Upper lobe of right lung (tissue), 1 donor: ENCODE measurements at regions not wholly inside any gene's neighbourhood (a gene's known extent, or its start where the extent isn't known, plus 50 kb on each side); places are given as distances from the start of the nearest gene placed in this dataset.

Experiments
- ATAC-seq: fragments of 200-7000 bp; cut with Tn5 transposase; one replicate; pipeline ENCODE4 v1.9.1; 2020; ENCODE audit warnings: mild to moderate bottlenecking, moderate library complexity
- DNase-seq: peaks from one replicate; pipeline ENCODE4 v3.0.0-alpha.2; 2020
- H3K27ac ChIP-seq: fragments of 200-600 bp; one replicate; pipeline ENCODE4 v1.8.0; 2022
- H3K27me3 ChIP-seq: fragments of 200-600 bp; one replicate; pipeline ENCODE4 v1.8.0; 2022; ENCODE audit warnings: mild to moderate bottlenecking
- H3K36me3 ChIP-seq: fragments of 200-600 bp; one replicate; pipeline ENCODE4 v1.8.0; 2022
- H3K4me1 ChIP-seq: fragments of 200-600 bp; one replicate; pipeline ENCODE4 v1.8.0; 2022
- H3K4me3 ChIP-seq: fragments of 200-600 bp; one replicate; pipeline ENCODE4 v1.8.0; 2022; ENCODE audit warnings: mild to moderate bottlenecking
- H3K9me3 ChIP-seq: fragments of 200-600 bp; one replicate; pipeline ENCODE4 v1.8.0; 2022
- intact Hi-C: fragments of 100-400 bp; cut with DNase I; formaldehyde crosslinking; loops from one replicate; pipeline ENCODE4 v1.11.0; 2022
- TF ChIP-seq, protein P1 (sequence below): fragments of 200-600 bp; IDR thresholded peaks from one replicate; pipeline ENCODE4 v1.8.0; 2022; ENCODE audit warnings: antibody characterized with exemption
- donor health status: DM: no; HTN: yes; CAD: no; lungs with severe emphysema.

DNA sequence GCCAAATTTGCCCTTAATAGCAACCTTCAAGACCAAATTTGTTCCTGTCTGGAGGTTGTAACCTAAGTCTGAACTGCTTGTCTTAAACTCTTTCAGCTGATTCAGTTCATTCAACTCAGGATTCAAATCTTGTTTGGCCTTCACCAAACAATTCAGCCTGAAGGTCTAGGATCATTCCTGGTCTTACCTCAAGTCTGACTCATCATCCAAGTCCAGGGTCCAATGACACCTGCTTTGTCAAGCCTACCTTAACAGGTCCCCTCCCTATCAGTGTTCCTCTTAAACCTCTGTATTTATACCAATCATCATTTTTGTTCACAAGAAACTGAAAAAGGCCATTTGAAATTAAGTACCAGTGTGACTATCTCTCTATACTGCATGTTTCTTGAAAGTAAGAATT lies 237.8 kb downstream of the PPP1R2C start:
- intact Hi-C loops, result no loop called here
- Histone ChIP-seq H3K4me1 (no peaks in the 10 kb centered on the region), H3K27me3 (no peaks in the 10 kb centered on the region), H3K27ac (no peak overlapping the region), H3K9me3 (no peaks in the 10 kb centered on the region), H3K4me3 (no peak overlapping the region), H3K36me3 (no peaks in the 10 kb centered on the region)
- TF ChIP-seq, protein P1, sequence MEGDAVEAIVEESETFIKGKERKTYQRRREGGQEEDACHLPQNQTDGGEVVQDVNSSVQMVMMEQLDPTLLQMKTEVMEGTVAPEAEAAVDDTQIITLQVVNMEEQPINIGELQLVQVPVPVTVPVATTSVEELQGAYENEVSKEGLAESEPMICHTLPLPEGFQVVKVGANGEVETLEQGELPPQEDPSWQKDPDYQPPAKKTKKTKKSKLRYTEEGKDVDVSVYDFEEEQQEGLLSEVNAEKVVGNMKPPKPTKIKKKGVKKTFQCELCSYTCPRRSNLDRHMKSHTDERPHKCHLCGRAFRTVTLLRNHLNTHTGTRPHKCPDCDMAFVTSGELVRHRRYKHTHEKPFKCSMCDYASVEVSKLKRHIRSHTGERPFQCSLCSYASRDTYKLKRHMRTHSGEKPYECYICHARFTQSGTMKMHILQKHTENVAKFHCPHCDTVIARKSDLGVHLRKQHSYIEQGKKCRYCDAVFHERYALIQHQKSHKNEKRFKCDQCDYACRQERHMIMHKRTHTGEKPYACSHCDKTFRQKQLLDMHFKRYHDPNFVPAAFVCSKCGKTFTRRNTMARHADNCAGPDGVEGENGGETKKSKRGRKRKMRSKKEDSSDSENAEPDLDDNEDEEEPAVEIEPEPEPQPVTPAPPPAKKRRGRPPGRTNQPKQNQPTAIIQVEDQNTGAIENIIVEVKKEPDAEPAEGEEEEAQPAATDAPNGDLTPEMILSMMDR, result no peak
- no peak for DNase-seq
- no peak for ATAC-seq

DNA sequence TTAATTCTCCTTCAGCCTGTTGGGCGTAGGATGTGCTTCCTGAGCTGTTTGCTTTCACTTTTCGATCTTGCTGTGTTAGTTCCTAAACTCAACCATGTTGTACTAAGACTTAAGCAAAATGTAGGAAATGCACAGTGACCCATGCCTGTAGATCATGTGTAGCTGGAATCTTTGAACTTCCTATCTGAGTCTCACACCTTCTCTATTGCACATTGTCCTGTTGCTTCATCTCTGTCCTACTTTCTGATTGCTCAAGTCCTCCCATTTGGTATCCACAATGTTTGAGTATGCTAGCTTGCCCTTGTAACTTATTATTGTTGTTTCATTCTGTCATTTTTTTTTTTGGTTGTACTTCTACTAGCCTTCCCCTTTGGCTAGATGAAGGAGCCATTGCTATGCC lies 239.6 kb downstream of the PPP1R2C start:
- DNase-seq (no peak), ATAC-seq (no peak)
- no peaks in the 10 kb centered on the region for H3K36me3 ChIP-seq
- intact Hi-C loops, result no loop called here
- H3K4me3 ChIP-seq, result no peak overlapping the region
- H3K27me3 ChIP-seq, result no peaks in the 10 kb centered on the region
- H3K9me3 ChIP-seq, result no peaks in the 10 kb centered on the region
- no peak overlapping the region for H3K27ac ChIP-seq
- TF ChIP-seq, protein P1, result no peak
- no peaks in the 10 kb centered on the region for H3K4me1 ChIP-seq

DNA sequence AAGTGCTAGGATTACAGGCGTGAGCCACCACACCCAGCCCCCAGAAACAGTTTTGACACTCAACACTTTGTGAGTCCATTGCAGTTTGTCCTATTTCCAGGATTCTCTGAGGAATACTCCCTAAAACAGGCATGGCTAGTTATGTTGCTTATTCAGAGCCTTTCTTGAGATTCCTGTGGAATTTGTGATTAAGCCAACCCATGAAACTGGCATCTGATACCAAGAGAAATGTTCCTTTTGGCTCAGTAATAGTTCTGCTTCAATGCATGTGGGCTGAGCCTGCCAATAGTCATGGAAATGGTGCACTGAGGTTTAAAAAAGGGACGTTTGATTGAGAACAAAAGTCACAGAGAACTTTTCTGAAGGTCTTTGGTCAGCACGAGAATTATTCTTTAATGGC lies 241.7 kb downstream of the PPP1R2C start:
- DNase-seq, result no peak
- intact Hi-C loops, result no loop called here
- TF ChIP-seq, protein P1, result no peak
- Histone ChIP-seq H3K9me3 (no peaks in the 10 kb centered on the region), H3K27ac (no peak overlapping the region), H3K27me3 (no peaks in the 10 kb centered on the region), H3K4me3 (no peak overlapping the region), H3K36me3 (no peaks in the 10 kb centered on the region), H3K4me1 (no peaks in the 10 kb centered on the region)
- no peak for ATAC-seq

DNA sequence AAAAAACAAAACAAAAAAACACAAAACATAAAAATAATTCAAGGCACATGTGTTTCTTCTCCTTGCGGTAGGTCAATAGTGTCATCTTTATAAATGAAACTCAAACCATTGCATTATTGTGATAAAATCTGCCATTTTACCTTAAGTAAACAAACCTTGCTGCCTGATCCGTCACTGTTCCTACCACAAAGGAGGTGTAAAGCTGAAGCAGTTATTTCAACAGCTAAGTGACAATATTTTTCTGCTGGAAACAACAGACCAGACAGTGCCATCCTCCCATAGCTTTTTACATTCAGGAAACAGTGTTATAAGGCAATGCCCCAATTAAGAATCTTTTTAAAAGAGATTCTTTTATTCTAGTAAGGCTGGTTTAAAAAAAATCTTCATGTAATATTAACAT lies 242.7 kb downstream of the PPP1R2C start:
- H3K4me3 ChIP-seq, result no peak overlapping the region
- H3K27me3 ChIP-seq, result no peaks in the 10 kb centered on the region
- no peak overlapping the region for H3K27ac ChIP-seq
- ATAC-seq, result no peak
- no peaks in the 10 kb centered on the region for H3K36me3 ChIP-seq
- no peak for DNase-seq
- intact Hi-C loops, result no loop called here
- TF ChIP-seq, protein P1, result no peak
- no peaks in the 10 kb centered on the region for H3K4me1 ChIP-seq
- H3K9me3 ChIP-seq, result no peaks in the 10 kb centered on the region

DNA sequence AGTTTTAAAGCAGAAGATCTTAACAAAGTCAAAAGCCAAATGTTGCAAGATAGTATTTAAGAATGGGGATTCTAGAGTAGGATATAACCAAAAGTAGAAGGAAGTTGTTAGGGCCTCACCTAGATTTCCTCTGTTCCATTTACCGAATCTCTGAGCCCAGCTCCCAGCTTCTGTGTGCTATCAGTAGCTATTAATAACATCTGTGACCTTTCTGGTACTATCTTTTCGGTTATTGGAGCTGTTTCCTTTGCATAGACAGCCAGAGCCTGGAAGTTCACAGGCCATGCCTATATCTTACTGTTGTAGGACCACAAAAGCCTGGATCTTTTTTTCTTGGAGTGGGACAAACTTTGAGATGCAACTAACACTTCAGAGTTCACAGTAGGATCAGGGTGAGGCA lies 244.2 kb downstream of the PPP1R2C start:
- ATAC-seq (no peak), DNase-seq (no peak)
- Histone ChIP-seq H3K27ac (no peak overlapping the region), H3K27me3 (no peaks in the 10 kb centered on the region), H3K9me3 (no peaks in the 10 kb centered on the region), H3K4me1 (no peaks in the 10 kb centered on the region), H3K36me3 (no peaks in the 10 kb centered on the region), H3K4me3 (no peak overlapping the region)
- intact Hi-C loops, result no loop called here
- TF ChIP-seq, protein P1, result no peak

DNA sequence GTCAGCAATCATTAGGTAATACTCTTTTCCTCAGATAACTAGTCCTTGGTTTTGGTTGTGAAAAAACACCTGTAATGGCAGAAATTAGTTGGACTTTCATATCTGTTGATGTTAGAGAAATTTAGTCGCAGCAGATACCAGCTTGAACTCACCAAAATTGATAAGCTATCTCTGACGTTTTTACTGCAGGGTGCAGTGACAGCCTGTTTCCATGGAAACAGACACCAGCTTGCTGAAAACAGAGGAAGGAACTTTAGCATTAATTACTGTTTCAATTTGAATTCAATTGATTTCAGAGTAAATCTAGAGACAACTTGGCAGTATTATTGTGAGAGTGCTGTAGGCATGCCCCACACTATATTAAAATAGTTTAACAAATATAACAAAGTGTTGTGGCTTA lies 246.5 kb downstream of the PPP1R2C start:
- Histone ChIP-seq H3K27ac (no peak overlapping the region), H3K36me3 (no peaks in the 10 kb centered on the region), H3K27me3 (no peaks in the 10 kb centered on the region), H3K4me3 (no peak overlapping the region), H3K9me3 (no peaks in the 10 kb centered on the region), H3K4me1 (no peaks in the 10 kb centered on the region)
- DNase-seq (no peak), ATAC-seq (no peak)
- TF ChIP-seq, protein P1, result no peak
- intact Hi-C loops, result no loop called here
